ENCODE measurements at regions not wholly inside any gene's neighbourhood (a gene's known extent, or its start where the extent isn't known, plus 50 kb on each side); places are given as distances from the start of the nearest gene placed in this dataset.

GRCh38 chr15:38709196-38709595, 144.6 kb upstream of the RASGRP1 start:
- DNase-seq (ENCODE audit: extremely low read depth in 1 of 11, low read depth in 9 of 11, low spot score in 4 of 11): no peak

- no peak for DNase-seq (ENCODE audit: extremely low read depth in 1 of 11, low read depth in 9 of 11, low spot score in 4 of 11)
These were observed 149.9 kb upstream of the RASGRP1 start for GRCh38 chr15:38714309-38715072.

- no peak for DNase-seq (ENCODE audit: extremely low read depth in 1 of 11, low read depth in 9 of 11, low spot score in 4 of 11)
These were observed 156.4 kb upstream of the RASGRP1 start for GRCh38 chr15:38720893-38721567.

GRCh38 chr15:38721568-38721945, 156.9 kb upstream of the RASGRP1 start:
- DNase-seq (ENCODE audit: extremely low read depth in 1 of 11, low read depth in 9 of 11, low spot score in 4 of 11): no peak

GRCh38 chr15:38722236-38722635, 157.6 kb upstream of the RASGRP1 start:
- DNase-seq (ENCODE audit: extremely low read depth in 1 of 11, low read depth in 9 of 11, low spot score in 4 of 11): no peak

GRCh38 chr15:38724827-38725226, 160.2 kb upstream of the RASGRP1 start:
- DNase-seq (ENCODE audit: extremely low read depth in 1 of 11, low read depth in 9 of 11, low spot score in 4 of 11): no peak

GRCh38 chr15:38726187-38726586, 161.6 kb upstream of the RASGRP1 start:
- DNase-seq (ENCODE audit: extremely low read depth in 1 of 11, low read depth in 9 of 11, low spot score in 4 of 11): no peak

- no peak for DNase-seq (ENCODE audit: extremely low read depth in 1 of 11, low read depth in 9 of 11, low spot score in 4 of 11)
These were observed 168.7 kb upstream of the RASGRP1 start for GRCh38 chr15:38733331-38733730.

GRCh38 chr15:38740206-38740605, 175.6 kb upstream of the RASGRP1 start:
- no peak for DNase-seq (ENCODE audit: extremely low read depth in 1 of 11, low read depth in 9 of 11, low spot score in 4 of 11)

GRCh38 chr15:38743147-38743546, 178.5 kb upstream of the RASGRP1 start:
- no peak for DNase-seq (ENCODE audit: extremely low read depth in 1 of 11, low read depth in 9 of 11, low spot score in 4 of 11)

GRCh38 chr15:38745126-38745525, 180.5 kb upstream of the RASGRP1 start:
- DNase-seq (ENCODE audit: extremely low read depth in 1 of 11, low read depth in 9 of 11, low spot score in 4 of 11): no peak

- no peak for DNase-seq (ENCODE audit: extremely low read depth in 1 of 11, low read depth in 9 of 11, low spot score in 4 of 11)
These were observed 181.0 kb upstream of the RASGRP1 start for GRCh38 chr15:38745626-38746025.

GRCh38 chr15:38746211-38746610, 181.6 kb upstream of the RASGRP1 start:
- no peak for DNase-seq (ENCODE audit: extremely low read depth in 1 of 11, low read depth in 9 of 11, low spot score in 4 of 11)

- no peak for DNase-seq (ENCODE audit: extremely low read depth in 1 of 11, low read depth in 9 of 11, low spot score in 4 of 11)
These were observed 184.1 kb upstream of the RASGRP1 start for GRCh38 chr15:38748710-38749109.

- no peak for DNase-seq (ENCODE audit: extremely low read depth in 1 of 11, low read depth in 9 of 11, low spot score in 4 of 11)
These were observed 186.2 kb upstream of the RASGRP1 start for GRCh38 chr15:38750786-38751185.

GRCh38 chr15:38755718-38756117, 191.1 kb upstream of the RASGRP1 start:
- no peak for DNase-seq (ENCODE audit: extremely low read depth in 1 of 11, low read depth in 9 of 11, low spot score in 4 of 11)

- no peak for DNase-seq (ENCODE audit: extremely low read depth in 1 of 11, low read depth in 9 of 11, low spot score in 4 of 11)
These were observed 191.8 kb upstream of the RASGRP1 start for GRCh38 chr15:38756441-38756840.

GRCh38 chr15:38758043-38758442, 193.4 kb upstream of the RASGRP1 start:
- peak in 7 of 11 donors; percentile 19 to 57 (median 32) for DNase-seq (ENCODE audit: extremely low read depth in 1 of 11, low read depth in 9 of 11, low spot score in 4 of 11)

- DNase-seq (ENCODE audit: extremely low read depth in 1 of 11, low read depth in 9 of 11, low spot score in 4 of 11): no peak
These were observed 197.1 kb upstream of the RASGRP1 start for GRCh38 chr15:38761681-38762080.

- DNase-seq (ENCODE audit: extremely low read depth in 1 of 11, low read depth in 9 of 11, low spot score in 4 of 11): peak in 1 of 11 donors; percentile 14
These were observed 204.4 kb upstream of the RASGRP1 start for GRCh38 chr15:38768970-38769369.

GRCh38 chr15:38769492-38769891, 204.9 kb upstream of the RASGRP1 start:
- DNase-seq (ENCODE audit: extremely low read depth in 1 of 11, low read depth in 9 of 11, low spot score in 4 of 11): no peak
